ENCODE measurements at regions not wholly inside any gene's neighbourhood (a gene's known extent, or its start where the extent isn't known, plus 50 kb on each side); places are given as distances from the start of the nearest gene placed in this dataset.

- DNase-seq (ENCODE audit: low read depth), result no peak
These were observed 520.9 kb downstream of the CD83 start for GRCh38 chr6:14638435-14638905.

GRCh38 chr6:14638906-14639761, 521.6 kb downstream of the CD83 start:
- peak; percentile 27 for DNase-seq (ENCODE audit: low read depth)

DNA sequence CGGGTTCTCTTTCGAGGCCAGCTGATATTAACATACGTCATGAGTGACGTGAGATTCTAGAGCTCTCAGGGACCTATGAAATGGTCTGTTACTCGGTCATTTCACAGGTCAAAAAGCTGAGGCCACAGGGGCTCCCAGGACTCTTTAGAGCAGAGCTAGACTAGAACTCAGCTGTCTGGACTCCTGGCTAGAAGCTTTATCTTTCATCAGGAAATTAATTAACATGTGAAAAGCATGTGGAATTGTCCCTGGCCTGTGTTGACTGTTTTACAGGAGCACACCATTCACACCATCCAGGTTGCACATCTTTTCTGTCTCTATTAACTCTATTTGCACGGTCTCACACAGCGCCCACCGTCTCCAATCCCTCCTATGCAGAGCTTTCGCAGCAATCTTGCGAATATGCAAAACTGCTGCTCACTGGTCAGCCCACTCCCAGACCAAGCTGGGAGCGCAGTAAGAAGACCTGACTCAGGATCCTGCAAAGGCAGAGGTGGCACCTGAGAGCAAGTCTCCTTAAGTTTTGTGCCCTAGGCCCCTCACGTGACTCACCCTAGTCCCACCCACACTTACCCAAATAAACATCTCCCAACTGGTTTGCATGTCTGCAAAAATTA, 522.5 kb downstream of the CD83 start:
- DNase-seq (ENCODE audit: low read depth), result no peak

DNA sequence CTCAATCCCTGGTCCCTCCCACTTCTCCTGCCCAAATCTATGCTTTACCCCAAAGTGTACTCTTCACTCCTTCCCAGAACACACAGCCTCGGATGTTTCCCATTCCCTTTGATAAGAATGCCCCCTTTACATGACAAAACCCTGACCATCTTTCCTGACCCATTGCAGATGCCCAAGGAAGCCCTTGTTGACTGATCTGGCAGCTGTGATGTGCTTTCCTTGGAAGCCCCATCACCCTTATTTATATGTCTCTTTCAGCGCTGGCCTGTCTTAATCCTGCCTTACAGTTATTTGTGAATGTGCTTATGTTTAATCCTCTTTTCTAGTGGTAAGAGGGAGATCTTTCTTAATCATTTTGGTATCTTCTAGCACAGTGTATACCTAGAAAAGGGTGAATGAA, 523.1 kb downstream of the CD83 start:
- DNase-seq (ENCODE audit: low read depth), result no peak

GRCh38 chr6:14641423-14642135, 524.0 kb downstream of the CD83 start:
- no peak for DNase-seq (ENCODE audit: low read depth)

- DNase-seq (ENCODE audit: low read depth), result no peak
These were observed 524.5 kb downstream of the CD83 start for GRCh38 chr6:14642136-14642505.

DNA sequence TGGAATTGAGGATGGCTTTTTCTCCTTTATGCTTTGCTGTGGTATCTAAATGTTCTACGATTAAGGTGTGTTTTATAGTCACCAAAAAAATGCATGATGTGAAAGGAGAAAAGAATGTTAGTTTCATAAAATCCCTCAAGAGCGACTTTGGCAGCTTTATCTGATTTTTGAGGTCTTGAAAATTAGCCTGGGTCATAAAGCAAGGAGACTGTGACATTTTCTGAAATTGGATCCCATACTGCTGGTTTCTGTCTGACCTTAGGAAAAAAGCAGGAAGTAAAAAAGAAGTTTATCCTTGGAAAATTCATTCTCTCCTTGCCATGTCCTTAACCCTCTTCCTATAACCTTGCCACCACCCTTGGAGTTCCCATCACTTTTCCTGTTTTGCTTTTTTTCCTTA, 525.3 kb downstream of the CD83 start:
- DNase-seq (ENCODE audit: low read depth), result no peak

GRCh38 chr6:14644381-14644780, 526.8 kb downstream of the CD83 start:
- DNase-seq (ENCODE audit: low read depth), result no peak

GRCh38 chr6:14645221-14645620, 527.6 kb downstream of the CD83 start:
- DNase-seq (ENCODE audit: low read depth), result no peak

GRCh38 chr6:14645841-14646240, 528.3 kb downstream of the CD83 start:
- no peak for DNase-seq (ENCODE audit: low read depth)

DNA sequence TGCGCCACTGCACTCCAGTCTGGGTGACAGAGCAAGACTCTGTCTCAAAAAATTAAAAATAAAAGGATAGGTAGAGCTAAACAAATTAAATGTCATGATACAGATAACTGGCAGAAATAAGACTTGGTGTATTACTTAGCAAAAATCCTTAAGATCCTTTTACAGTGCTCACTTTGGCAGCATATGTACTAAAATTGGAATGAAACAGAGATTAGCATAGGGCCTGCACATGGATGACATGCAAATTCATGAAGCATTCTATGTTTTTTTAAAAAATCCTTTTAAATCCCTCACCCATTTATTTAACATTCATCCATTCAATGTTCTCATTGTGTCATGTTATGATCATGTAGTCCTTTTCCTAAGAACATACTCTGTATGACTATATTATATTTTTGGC, 528.8 kb downstream of the CD83 start:
- no peak for DNase-seq (ENCODE audit: low read depth)

GRCh38 chr6:14647357-14647756, 529.8 kb downstream of the CD83 start:
- DNase-seq (ENCODE audit: low read depth), result no peak

GRCh38 chr6:14652536-14652935, 535.0 kb downstream of the CD83 start:
- DNase-seq (ENCODE audit: low read depth), result no peak

- no peak for DNase-seq (ENCODE audit: low read depth)
These were observed 537.9 kb downstream of the CD83 start for GRCh38 chr6:14655201-14656061.

- DNase-seq (ENCODE audit: low read depth), result no peak
These were observed 538.5 kb downstream of the CD83 start for GRCh38 chr6:14656078-14656521.

DNA sequence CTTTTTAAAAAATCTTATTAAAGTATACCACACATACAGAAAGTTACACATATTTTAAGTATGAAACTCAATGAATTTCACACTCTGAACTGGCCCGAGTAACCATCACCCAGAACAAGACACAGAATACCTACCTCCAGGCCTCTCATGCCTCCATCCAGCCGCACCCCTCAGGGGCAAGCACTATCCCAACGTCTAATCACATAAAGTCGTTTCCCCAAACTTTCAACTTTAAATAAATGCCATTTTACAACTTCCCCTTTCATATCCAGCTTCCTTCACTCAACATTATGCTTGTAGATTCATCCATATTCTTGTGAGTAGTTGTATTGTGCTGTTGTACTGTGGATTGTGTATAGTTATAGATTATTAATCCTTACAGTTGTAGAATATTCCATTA, 539.1 kb downstream of the CD83 start:
- DNase-seq (ENCODE audit: low read depth), result no peak

DNA sequence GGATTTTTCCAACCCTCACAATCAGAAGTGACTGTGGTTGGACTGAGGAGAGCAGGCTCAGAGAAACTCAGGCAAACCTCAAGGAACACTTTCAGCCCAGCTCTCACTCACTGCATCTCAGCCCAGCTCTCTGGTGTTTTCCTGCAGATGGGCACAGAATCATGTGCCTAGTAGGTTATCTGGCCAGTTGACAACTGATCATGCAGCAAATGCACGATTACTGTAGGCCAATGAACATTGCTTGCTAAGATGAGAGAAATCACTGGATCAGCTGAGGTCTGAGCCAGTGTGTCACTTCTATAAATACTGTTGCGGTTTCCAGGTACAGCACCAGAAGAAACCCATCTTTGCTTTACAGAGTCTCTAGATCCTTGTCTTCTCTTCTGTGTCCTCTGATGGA, 540.5 kb downstream of the CD83 start:
- DNase-seq (ENCODE audit: low read depth), result no peak

DNA sequence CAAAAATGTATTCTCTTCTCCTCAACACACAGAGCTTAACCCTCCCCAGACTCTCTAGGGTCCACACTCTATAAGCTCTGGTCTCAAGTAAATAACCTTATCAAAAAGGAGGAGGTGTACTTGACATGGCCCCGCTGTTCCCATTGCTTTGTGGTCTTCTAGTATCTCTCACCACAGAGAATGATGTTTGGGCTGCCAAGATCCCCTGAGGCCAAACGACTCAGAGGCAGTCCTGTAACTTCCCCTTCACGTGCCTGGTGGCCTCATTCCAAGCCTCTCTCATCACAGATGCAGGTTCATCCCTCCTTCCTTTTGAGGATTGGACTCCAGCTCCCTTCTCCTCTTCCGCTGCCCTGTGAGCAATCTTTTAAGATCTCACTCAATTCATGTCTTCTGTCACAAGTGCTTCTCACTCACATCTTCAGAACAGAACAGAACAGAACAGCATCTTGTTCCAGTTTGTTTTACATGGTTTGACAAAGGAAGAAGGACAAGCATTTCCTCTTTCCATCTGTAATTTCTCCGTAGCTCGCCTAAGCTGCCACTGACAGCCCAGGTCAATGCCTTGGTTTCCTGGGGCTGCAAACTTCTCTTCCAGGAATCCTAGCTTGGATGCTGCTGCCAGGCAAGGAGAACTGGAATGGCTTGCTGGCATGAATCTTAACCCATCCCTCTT, 541.5 kb downstream of the CD83 start:
- DNase-seq (ENCODE audit: low read depth), result no peak

DNA sequence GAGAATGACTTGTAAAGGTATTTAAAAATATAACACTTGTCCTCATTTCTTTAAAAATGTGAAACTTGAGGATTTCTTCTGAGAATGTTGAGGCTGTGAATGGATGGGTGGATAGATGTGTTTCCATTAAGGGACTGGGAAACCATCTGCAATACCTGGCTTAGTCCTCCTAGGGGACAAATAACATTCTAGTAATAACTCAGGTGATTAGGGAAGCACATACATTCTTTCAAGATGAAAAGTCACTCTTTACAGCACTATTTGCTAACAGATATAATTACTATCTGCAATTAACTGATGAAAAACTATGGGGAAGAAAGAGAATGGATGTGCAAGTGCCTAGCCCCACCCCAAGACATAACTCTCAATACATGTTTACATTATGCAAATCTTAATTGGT, 542.3 kb downstream of the CD83 start:
- no peak for DNase-seq (ENCODE audit: low read depth)

- DNase-seq (ENCODE audit: low read depth), result no peak
These were observed 543.4 kb downstream of the CD83 start for GRCh38 chr6:14660806-14661579.

DNA sequence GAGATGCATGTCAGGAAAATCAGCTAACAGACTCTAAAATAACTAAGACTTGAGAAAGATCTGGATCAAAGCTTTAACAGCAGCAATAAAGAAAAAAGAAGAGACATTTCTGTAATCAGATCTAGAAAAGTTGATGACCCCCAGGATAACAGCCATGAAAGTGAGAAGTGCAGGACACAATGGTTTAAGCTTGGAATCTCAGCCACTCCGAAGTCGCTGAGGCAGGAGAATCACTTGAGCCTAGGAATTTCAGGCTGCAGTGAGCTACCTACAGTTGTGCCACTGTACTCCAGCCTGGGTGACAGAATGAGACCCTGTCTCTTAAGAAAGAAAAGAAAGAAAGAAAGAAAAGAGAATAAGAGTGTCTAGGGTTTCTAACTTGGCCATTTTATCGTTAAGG, 544.1 kb downstream of the CD83 start:
- no peak for DNase-seq (ENCODE audit: low read depth)

All from GM04504 (cell line).